Activated CD4-positive, alpha-beta memory T cell treated with anti-CD3 and anti-CD28 coated beads, Interleukin-2, amount 10 ng/mL, durations not matched to agents 7 days and 5 days (primary cell): ENCODE measurements at regions not wholly inside any gene's neighbourhood (a gene's known extent, or its start where the extent isn't known, plus 50 kb on each side); places are given as distances from the start of the nearest gene placed in this dataset.
"Not testable (repeated sequence)": the region's sequence is repeated elsewhere in the genome, so short reads cannot be mapped to it uniquely, and the experiment has no call there.

Source experiments
- CTCF ChIA-PET: fragments of 350-600 bp; sonication (Branson Sonifier 250); formaldehyde crosslinking; loops from one replicate; lab custom pipeline; 2021; ENCODE audit warnings: antibody characterized with exemption, inconsistent platforms; lab: Charles Lee
- POLR2A ChIA-PET: fragments of 350-600 bp; sonication (Branson Sonifier 250); formaldehyde crosslinking; loops from one replicate; lab custom pipeline; 2021; ENCODE audit warnings: antibody characterized with exemption; lab: Charles Lee
- DNase-seq: peaks from one replicate; pipeline ENCODE4 v3.0.0-alpha.2; 2020
- H3K27ac Mint-ChIP-seq: one replicate; pipeline ENCODE4 v1.8.0; 2021; ENCODE audit warnings: mild to moderate bottlenecking, mixed read lengths
- H3K27me3 Mint-ChIP-seq: one replicate; pipeline ENCODE4 v1.8.0; 2021; ENCODE audit warnings: mixed read lengths
- H3K36me3 Mint-ChIP-seq: one replicate; pipeline ENCODE4 v1.8.0; 2021; ENCODE audit warnings: low read depth, mixed read lengths
- H3K4me1 Mint-ChIP-seq: one replicate; pipeline ENCODE4 v1.8.0; 2021; ENCODE audit warnings: mixed read lengths
- H3K4me3 Mint-ChIP-seq: one replicate; pipeline ENCODE4 v1.8.0; 2021; ENCODE audit warnings: mild to moderate bottlenecking, mixed read lengths
- H3K9me3 Mint-ChIP-seq: one replicate; pipeline ENCODE4 v1.8.0; 2021; ENCODE audit warnings: mixed read lengths

- Mint-ChIP-seq H3K4me3 (no peak overlapping the region), H3K27me3 (peaks cover 10% of the 10 kb centered on the region), H3K27ac (no peak overlapping the region), H3K4me1 (no peaks in the 10 kb centered on the region), H3K9me3 (peaks cover 12% of the 10 kb centered on the region), H3K36me3 (no peaks in the 10 kb centered on the region)
- POLR2A ChIA-PET: no interaction called here
- no peak for DNase-seq
- CTCF ChIA-PET: no interaction called here
Observed at GRCh38 chr12:127172861-127173260, 1094.1 kb upstream of the TMEM132C start.

DNA sequence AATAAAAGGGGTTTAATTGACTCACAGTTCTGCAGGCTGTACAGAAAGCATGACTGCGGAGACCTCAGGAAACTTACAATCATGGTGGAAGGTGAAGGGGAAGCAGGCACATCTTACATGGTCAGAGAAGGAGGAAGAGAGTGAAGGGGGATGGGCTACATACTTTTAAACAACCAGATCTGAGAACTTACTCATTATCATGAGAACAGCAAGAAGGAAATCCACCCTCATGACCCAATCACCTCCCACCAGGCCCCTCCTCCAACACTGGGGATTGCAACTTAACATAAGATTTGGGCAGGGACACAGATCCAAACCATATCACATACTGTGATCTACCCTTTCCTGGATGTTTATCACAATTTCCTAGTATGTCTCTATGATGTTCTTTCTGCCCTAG, 1093.0 kb upstream of the TMEM132C start:
- DNase-seq, CTCF ChIA-PET, H3K4me3 Mint-ChIP-seq, H3K4me1 Mint-ChIP-seq, H3K36me3 Mint-ChIP-seq, POLR2A ChIA-PET, H3K27ac Mint-ChIP-seq: not testable (repeated sequence)
- H3K9me3 Mint-ChIP-seq: peaks cover 12% of the 10 kb centered on the region
- peaks cover 10% of the 10 kb centered on the region for H3K27me3 Mint-ChIP-seq

DNA sequence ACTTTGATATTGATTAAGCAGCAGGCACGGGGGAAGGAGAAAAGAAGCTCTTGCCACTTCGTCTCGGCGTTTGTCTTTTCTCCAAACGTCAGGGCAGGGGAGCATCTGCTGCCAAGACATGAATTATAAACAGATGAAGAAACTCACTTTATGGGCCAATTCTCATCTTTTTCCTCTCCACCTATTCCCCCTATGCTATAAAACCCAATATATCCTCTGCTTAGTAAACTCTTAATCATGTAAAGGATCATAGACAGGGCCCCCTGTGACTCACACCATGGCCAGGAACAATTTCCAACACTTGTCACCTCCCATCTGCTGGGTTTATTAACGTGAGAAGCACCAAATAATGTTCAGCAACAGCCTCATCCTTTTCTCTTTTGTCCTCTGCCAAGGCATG, 1092.1 kb upstream of the TMEM132C start:
- POLR2A ChIA-PET: no interaction called here
- H3K27ac Mint-ChIP-seq: no peak overlapping the region
- CTCF ChIA-PET: no interaction called here
- no peak overlapping the region for H3K4me3 Mint-ChIP-seq
- peaks cover 5% of the 10 kb centered on the region for H3K27me3 Mint-ChIP-seq
- DNase-seq: no peak
- H3K9me3 Mint-ChIP-seq: peaks cover 12% of the 10 kb centered on the region
- no peaks in the 10 kb centered on the region for H3K36me3 Mint-ChIP-seq
- no peaks in the 10 kb centered on the region for H3K4me1 Mint-ChIP-seq

- no peak for DNase-seq
- Mint-ChIP-seq H3K9me3 (peaks cover 16% of the 10 kb centered on the region), H3K27me3 (peaks cover 2% of the 10 kb centered on the region), H3K4me3 (no peak overlapping the region), H3K27ac (no peak overlapping the region), H3K36me3 (no peaks in the 10 kb centered on the region), H3K4me1 (no peaks in the 10 kb centered on the region)
- POLR2A ChIA-PET: no interaction called here
- CTCF ChIA-PET: no interaction called here
Observed at GRCh38 chr12:127175361-127175760, 1091.6 kb upstream of the TMEM132C start.

- no peak overlapping the region for H3K27ac Mint-ChIP-seq
- no peaks in the 10 kb centered on the region for H3K27me3 Mint-ChIP-seq
- peaks cover 16% of the 10 kb centered on the region for H3K9me3 Mint-ChIP-seq
- CTCF ChIA-PET: interaction anchor here (1.4 kb wide), 1 partner anchor 68 kb away, joined by 4 read pairs; no protein-coding TSS in a partner anchor
- H3K4me1 Mint-ChIP-seq: no peaks in the 10 kb centered on the region
- no peaks in the 10 kb centered on the region for H3K36me3 Mint-ChIP-seq
- no peak for DNase-seq
- no peak overlapping the region for H3K4me3 Mint-ChIP-seq
- POLR2A ChIA-PET: interaction anchor here (1.1 kb wide), 1 partner anchor 34 kb away, joined by 3 read pairs; no protein-coding TSS in a partner anchor
Observed at GRCh38 chr12:127176804-127177203, 1090.2 kb upstream of the TMEM132C start.

- Mint-ChIP-seq H3K27me3 (no peaks in the 10 kb centered on the region), H3K4me1 (no peaks in the 10 kb centered on the region), H3K36me3 (no peaks in the 10 kb centered on the region), H3K27ac (no peak overlapping the region), H3K4me3 (no peak overlapping the region), H3K9me3 (peaks cover 16% of the 10 kb centered on the region)
- no peak for DNase-seq
- ChIA-PET POLR2A (no interaction called here), CTCF (no interaction called here)
Observed at GRCh38 chr12:127178052-127178451, 1088.9 kb upstream of the TMEM132C start.

DNA sequence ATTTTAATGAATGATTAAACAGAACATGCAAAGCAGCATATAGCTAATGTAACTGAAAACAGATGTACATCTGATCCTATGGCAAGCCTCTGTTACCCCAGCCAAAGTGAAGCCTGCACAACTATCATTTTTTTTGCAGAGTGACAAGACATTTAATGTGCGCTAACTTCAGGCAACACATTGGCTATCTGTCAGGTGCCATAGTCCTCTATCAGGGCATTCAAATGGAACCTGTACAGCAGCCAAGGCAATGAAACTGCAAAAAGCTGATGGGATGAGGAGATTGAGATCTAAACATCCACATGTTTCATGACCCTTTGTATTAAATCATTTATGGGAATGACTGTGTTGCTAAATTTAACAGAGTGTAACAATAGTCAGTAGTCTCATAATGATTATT, 1088.5 kb upstream of the TMEM132C start:
- Mint-ChIP-seq H3K9me3 (peaks cover 16% of the 10 kb centered on the region), H3K36me3 (no peaks in the 10 kb centered on the region), H3K4me3 (no peak overlapping the region), H3K27ac (no peak overlapping the region), H3K27me3 (no peaks in the 10 kb centered on the region), H3K4me1 (no peaks in the 10 kb centered on the region)
- CTCF ChIA-PET: no interaction called here
- DNase-seq: no peak
- POLR2A ChIA-PET: no interaction called here

GRCh38 chr12:127179176-127179575, 1087.8 kb upstream of the TMEM132C start:
- no peak for DNase-seq
- CTCF ChIA-PET: no interaction called here
- H3K27ac Mint-ChIP-seq: no peak overlapping the region
- H3K36me3 Mint-ChIP-seq: no peaks in the 10 kb centered on the region
- peaks cover 16% of the 10 kb centered on the region for H3K9me3 Mint-ChIP-seq
- H3K4me1 Mint-ChIP-seq: no peaks in the 10 kb centered on the region
- H3K27me3 Mint-ChIP-seq: no peaks in the 10 kb centered on the region
- POLR2A ChIA-PET: no interaction called here
- H3K4me3 Mint-ChIP-seq: no peak overlapping the region

GRCh38 chr12:127182018-127182417, 1085.0 kb upstream of the TMEM132C start:
- CTCF ChIA-PET: no interaction called here
- Mint-ChIP-seq H3K4me1 (no peaks in the 10 kb centered on the region), H3K27me3 (no peaks in the 10 kb centered on the region), H3K9me3 (peaks cover 11% of the 10 kb centered on the region), H3K27ac (no peak overlapping the region), H3K4me3 (no peak overlapping the region), H3K36me3 (no peaks in the 10 kb centered on the region)
- DNase-seq: no peak
- POLR2A ChIA-PET: no interaction called here

DNA sequence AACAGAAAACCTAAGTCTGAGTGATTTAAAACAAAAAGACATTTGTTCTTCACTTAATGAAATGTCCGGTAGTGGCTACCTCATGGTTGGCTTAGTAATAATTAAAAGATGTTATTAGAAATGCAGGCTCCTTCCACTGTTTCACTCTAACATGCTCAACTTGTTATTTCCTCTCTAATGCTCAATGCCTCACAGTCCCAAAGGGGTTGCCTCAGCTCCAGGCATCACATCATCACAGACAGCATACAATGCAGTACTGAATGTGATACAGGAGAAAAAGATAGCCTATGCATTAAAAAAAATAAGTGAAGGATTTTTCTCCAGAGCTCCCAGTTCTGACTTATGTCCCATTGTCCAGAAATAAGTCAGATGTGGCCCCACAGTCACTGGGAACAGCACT, 1077.0 kb upstream of the TMEM132C start:
- Mint-ChIP-seq H3K9me3 (no peaks in the 10 kb centered on the region), H3K4me3 (no peak overlapping the region), H3K27me3 (no peaks in the 10 kb centered on the region), H3K27ac (no peak overlapping the region), H3K4me1 (no peaks in the 10 kb centered on the region), H3K36me3 (no peaks in the 10 kb centered on the region)
- ChIA-PET CTCF (no interaction called here), POLR2A (no interaction called here)
- no peak for DNase-seq

GRCh38 chr12:127191129-127191528, 1075.8 kb upstream of the TMEM132C start:
- CTCF ChIA-PET: interaction anchor here (0.8 kb wide), 1 partner anchor 83 kb away, joined by 3 read pairs; no protein-coding TSS in a partner anchor
- H3K27me3 Mint-ChIP-seq: no peaks in the 10 kb centered on the region
- H3K4me1 Mint-ChIP-seq: no peaks in the 10 kb centered on the region
- H3K27ac Mint-ChIP-seq: no peak overlapping the region
- no peaks in the 10 kb centered on the region for H3K9me3 Mint-ChIP-seq
- POLR2A ChIA-PET: no interaction called here
- H3K4me3 Mint-ChIP-seq: no peak overlapping the region
- H3K36me3 Mint-ChIP-seq: no peaks in the 10 kb centered on the region
- no peak for DNase-seq

DNA sequence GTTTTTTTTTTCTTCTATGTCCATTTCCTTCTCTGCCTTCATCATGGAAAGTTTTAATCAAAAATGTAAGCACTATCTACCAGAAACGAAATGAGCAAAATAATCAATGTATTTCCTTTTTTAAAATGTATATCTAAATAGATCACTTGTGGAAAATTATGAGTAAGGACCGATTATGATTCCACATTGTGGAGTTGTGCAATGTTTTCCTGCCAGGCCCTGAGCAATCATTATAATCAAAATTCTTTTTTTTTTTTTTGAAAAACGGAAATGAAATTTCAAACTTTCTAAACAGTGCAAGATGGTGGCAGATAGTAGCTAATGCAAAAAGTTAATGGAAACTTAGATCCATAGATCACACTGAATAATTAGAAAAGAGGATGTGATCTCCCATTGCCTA, 1074.6 kb upstream of the TMEM132C start:
- H3K9me3 Mint-ChIP-seq: no peaks in the 10 kb centered on the region
- POLR2A ChIA-PET: no interaction called here
- no peaks in the 10 kb centered on the region for H3K4me1 Mint-ChIP-seq
- no peaks in the 10 kb centered on the region for H3K27me3 Mint-ChIP-seq
- no peaks in the 10 kb centered on the region for H3K36me3 Mint-ChIP-seq
- no peak overlapping the region for H3K4me3 Mint-ChIP-seq
- no peak for DNase-seq
- H3K27ac Mint-ChIP-seq: no peak overlapping the region
- CTCF ChIA-PET: no interaction called here

DNA sequence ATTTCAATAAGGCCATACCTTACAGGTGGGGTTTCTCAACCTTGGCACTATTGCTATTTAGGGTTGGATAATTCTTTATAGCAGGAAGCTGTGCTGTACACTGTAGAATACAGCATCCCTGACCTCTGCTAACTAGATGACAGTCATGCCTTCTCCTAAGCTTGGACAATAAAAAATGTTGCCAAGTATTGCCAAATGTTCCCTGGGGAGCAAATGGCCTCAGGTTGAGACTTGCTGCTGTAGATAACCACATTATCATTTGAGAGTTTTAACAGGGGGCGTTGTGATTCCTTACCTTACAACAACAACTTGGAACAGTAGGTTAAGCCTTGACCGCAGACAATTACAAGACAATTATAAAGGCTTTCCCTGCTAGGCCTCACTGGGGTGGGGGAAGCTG, 1073.6 kb upstream of the TMEM132C start:
- Mint-ChIP-seq H3K36me3 (no peaks in the 10 kb centered on the region), H3K9me3 (no peaks in the 10 kb centered on the region), H3K4me1 (no peaks in the 10 kb centered on the region), H3K27me3 (no peaks in the 10 kb centered on the region), H3K4me3 (no peak overlapping the region), H3K27ac (no peak overlapping the region)
- no peak for DNase-seq
- ChIA-PET CTCF (no interaction called here), POLR2A (no interaction called here)

- no peak overlapping the region for H3K4me3 Mint-ChIP-seq
- no peaks in the 10 kb centered on the region for H3K9me3 Mint-ChIP-seq
- no peaks in the 10 kb centered on the region for H3K4me1 Mint-ChIP-seq
- POLR2A ChIA-PET: no interaction called here
- no peak for DNase-seq
- H3K27ac Mint-ChIP-seq: no peak overlapping the region
- H3K27me3 Mint-ChIP-seq: no peaks in the 10 kb centered on the region
- H3K36me3 Mint-ChIP-seq: no peaks in the 10 kb centered on the region
- CTCF ChIA-PET: no interaction called here
Observed at GRCh38 chr12:127194176-127194575, 1072.8 kb upstream of the TMEM132C start.
